A549 (cell line): ENCODE measurements at regions not wholly inside any gene's neighbourhood (a gene's known extent, or its start where the extent isn't known, plus 50 kb on each side); places are given as distances from the start of the nearest gene placed in this dataset.

Experiments
- ESRRA ChIP-seq: fragments of 150-350 bp; IDR thresholded peaks from 2 replicates; pipeline ENCODE4 v1.6.1; 2014; ENCODE audit warnings: mild to moderate bottlenecking, low read length, borderline replicate concordance
- PHF8 ChIP-seq: fragments of 200-600 bp; sonication (generic); IDR thresholded peaks from 2 replicates; pipeline ENCODE4 v1.6.1; 2016; ENCODE audit warnings: low read depth, mild to moderate bottlenecking, antibody characterized with exemption, moderate library complexity, borderline replicate concordance
- POLR2A ChIP-seq: IDR thresholded peaks from 2 replicates; pipeline ENCODE4 v1.6.1; 2012; ENCODE audit warnings: mild to moderate bottlenecking, low read length
- RNF2 ChIP-seq: fragments of 200-600 bp; sonication (generic); IDR thresholded peaks from 2 replicates; pipeline ENCODE4 v1.6.1; 2016; ENCODE audit warnings: low read depth, mild to moderate bottlenecking, antibody characterized with exemption, moderate library complexity, borderline replicate concordance

DNA sequence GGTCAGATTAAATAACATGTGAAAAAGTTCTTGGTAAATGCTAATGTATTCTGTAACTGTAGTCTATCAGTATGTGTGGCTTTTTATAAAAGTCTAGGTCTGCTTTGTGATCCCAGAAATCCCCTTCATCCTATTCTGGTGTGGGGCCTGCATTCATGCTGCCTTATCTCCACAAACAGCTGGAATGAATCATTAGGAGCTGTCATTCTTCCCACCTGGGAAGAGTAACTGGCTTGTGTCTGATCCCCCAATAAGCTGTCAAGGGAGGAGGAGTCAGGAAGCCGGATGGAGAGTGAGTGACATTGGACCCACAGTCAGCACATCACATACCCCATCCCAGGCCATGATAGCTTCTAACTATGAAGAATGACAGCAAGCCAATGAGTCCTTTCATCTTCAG is 81.1 kb upstream of the EPHA4 start:
- TF ChIP-seq POLR2A, result no peak
- TF ChIP-seq ESRRA, result no peak
- TF ChIP-seq PHF8, result no peak
- no peak for TF ChIP-seq RNF2
